ENCODE measurements at regions not wholly inside any gene's neighbourhood (a gene's known extent, or its start where the extent isn't known, plus 50 kb on each side); places are given as distances from the start of the nearest gene placed in this dataset.

GRCh38 chr10:44731283-44731682 lies 179.9 kb upstream of the TMEM72 start:
- no peak for TF ChIP-seq CTCF (IDR thresholded peaks at IDR 0.05)
- no peak for TF ChIP-seq EZH2 (IDR thresholded peaks at IDR 0.05; ENCODE audit: borderline replicate concordance, insufficient read depth, low read depth, low read length, poor library complexity, severe bottlenecking)

Measured in B cell (primary cell).